ENCODE measurements at regions not wholly inside any gene's neighbourhood (a gene's known extent, or its start where the extent isn't known, plus 50 kb on each side); places are given as distances from the start of the nearest gene placed in this dataset.

- no peak for TF ChIP-seq EZH2 (IDR thresholded peaks at IDR 0.05; ENCODE audit: low read length, unreplicated experiment)
- TF ChIP-seq, protein P1, sequence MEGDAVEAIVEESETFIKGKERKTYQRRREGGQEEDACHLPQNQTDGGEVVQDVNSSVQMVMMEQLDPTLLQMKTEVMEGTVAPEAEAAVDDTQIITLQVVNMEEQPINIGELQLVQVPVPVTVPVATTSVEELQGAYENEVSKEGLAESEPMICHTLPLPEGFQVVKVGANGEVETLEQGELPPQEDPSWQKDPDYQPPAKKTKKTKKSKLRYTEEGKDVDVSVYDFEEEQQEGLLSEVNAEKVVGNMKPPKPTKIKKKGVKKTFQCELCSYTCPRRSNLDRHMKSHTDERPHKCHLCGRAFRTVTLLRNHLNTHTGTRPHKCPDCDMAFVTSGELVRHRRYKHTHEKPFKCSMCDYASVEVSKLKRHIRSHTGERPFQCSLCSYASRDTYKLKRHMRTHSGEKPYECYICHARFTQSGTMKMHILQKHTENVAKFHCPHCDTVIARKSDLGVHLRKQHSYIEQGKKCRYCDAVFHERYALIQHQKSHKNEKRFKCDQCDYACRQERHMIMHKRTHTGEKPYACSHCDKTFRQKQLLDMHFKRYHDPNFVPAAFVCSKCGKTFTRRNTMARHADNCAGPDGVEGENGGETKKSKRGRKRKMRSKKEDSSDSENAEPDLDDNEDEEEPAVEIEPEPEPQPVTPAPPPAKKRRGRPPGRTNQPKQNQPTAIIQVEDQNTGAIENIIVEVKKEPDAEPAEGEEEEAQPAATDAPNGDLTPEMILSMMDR (conservative IDR thresholded peaks at IDR 0.05; ENCODE audit: low read depth, low read length), result no peak
Measured at GRCh38 chr21:38909929-38910328, 104.2 kb downstream of the ETS2 start.
